ENCODE measurements at regions not wholly inside any gene's neighbourhood (a gene's known extent, or its start where the extent isn't known, plus 50 kb on each side); places are given as distances from the start of the nearest gene placed in this dataset.

DNA sequence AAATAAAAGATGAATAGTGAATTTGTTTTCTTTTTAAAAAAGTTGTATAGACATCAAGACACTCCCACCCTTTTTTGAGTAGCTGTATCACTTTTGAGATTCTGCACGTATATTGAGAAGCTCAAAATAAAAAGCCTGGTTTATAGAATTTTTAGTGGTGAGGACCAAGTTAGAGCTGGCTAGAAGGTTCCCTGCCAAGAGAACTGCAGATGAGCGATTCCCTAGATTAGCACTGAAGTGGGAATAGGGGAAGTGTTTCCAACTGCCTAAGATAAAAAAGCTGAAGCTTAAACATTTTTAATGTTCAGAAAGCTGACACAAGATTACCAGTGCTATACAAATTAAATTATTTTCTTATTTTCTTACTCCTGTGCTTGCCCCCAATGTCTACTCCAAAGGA, 135.7 kb upstream of the TMEM229A start:
- DNase-seq (no peak), ATAC-seq (ENCODE audit: low read depth) (no peak)
- POLR2A ChIA-PET = no interaction called here
- TF ChIP-seq, protein P1, sequence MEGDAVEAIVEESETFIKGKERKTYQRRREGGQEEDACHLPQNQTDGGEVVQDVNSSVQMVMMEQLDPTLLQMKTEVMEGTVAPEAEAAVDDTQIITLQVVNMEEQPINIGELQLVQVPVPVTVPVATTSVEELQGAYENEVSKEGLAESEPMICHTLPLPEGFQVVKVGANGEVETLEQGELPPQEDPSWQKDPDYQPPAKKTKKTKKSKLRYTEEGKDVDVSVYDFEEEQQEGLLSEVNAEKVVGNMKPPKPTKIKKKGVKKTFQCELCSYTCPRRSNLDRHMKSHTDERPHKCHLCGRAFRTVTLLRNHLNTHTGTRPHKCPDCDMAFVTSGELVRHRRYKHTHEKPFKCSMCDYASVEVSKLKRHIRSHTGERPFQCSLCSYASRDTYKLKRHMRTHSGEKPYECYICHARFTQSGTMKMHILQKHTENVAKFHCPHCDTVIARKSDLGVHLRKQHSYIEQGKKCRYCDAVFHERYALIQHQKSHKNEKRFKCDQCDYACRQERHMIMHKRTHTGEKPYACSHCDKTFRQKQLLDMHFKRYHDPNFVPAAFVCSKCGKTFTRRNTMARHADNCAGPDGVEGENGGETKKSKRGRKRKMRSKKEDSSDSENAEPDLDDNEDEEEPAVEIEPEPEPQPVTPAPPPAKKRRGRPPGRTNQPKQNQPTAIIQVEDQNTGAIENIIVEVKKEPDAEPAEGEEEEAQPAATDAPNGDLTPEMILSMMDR (IDR thresholded peaks at IDR 0.05) = no peak
- Mint-ChIP-seq H3K27ac (no peak overlapping the region), H3K4me1 (no peaks in the 10 kb centered on the region), H3K9me3 (peaks cover 10% of the 10 kb centered on the region), H3K36me3 (ENCODE audit: low read depth) (no peaks in the 10 kb centered on the region), H3K4me3 (no peak overlapping the region), H3K27me3 (no peaks in the 10 kb centered on the region)
- intact Hi-C loops (cut with micrococcal nuclease) = no loop called here
- CTCF ChIA-PET = no interaction called here

DNA sequence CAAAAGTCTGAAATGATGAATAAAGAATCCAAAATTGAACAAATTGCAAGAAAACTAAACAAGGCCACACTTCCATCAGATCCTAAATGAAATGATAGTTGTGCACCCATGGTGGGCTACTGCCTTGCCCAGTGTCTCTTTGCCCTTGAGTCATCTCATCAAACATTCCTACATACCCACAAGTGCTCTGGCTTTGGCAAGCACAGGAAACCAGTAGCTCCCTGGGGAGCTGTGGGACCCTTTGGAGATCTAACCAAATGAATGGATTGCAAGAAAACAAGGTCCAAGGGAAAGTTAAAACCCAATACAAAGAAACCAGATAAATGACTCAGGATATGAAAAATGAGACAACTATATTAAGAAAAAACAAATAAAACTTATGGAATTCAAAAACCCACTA, 129.8 kb upstream of the TMEM229A start:
- no peaks in the 10 kb centered on the region for H3K36me3 Mint-ChIP-seq (ENCODE audit: low read depth)
- ATAC-seq (ENCODE audit: low read depth) (no peak), DNase-seq (no peak)
- intact Hi-C loops (cut with micrococcal nuclease) = no loop called here
- POLR2A ChIA-PET = no interaction called here
- H3K27ac Mint-ChIP-seq = no peak overlapping the region
- TF ChIP-seq, protein P1 (IDR thresholded peaks at IDR 0.05) = no peak
- H3K4me3 Mint-ChIP-seq = no peak overlapping the region
- H3K27me3 Mint-ChIP-seq = no peaks in the 10 kb centered on the region
- no peaks in the 10 kb centered on the region for H3K4me1 Mint-ChIP-seq
- CTCF ChIA-PET = no interaction called here
- H3K9me3 Mint-ChIP-seq = peaks cover 4% of the 10 kb centered on the region

DNA sequence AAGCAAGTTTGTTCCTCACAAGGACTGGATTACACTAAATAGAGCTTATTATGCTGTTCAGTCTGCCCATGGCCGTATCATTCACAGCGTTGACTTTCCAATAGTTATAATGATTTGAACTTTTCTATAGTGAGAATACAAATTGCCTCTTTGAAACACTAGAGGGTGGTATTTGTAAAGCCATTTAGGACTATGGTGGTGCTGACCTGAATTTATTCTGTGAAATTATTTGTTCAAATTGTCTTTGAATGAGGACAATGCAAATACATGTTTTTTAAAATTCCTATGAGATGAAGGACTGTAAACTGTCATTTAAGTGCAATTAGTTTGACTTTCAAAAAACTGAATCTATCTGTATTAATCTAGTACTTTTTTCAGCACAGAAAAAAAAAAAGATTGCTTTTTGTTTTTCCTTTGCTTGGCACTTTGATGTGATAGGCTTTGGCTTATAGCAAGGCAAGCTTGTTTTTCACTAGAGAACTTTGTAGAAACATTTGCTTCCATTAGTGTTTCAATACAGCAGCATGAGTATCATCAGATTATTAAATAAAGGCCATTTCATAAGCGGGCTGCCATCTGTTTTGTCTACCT, 122.7 kb upstream of the TMEM229A start:
- H3K9me3 Mint-ChIP-seq = no peaks in the 10 kb centered on the region
- TF ChIP-seq, protein P1 (IDR thresholded peaks at IDR 0.05) = no peak
- no peak overlapping the region for H3K4me3 Mint-ChIP-seq
- no peaks in the 10 kb centered on the region for H3K27me3 Mint-ChIP-seq
- ChIA-PET POLR2A (no interaction called here), CTCF (no interaction called here)
- DNase-seq = no peak
- no peaks in the 10 kb centered on the region for H3K4me1 Mint-ChIP-seq
- no peaks in the 10 kb centered on the region for H3K36me3 Mint-ChIP-seq (ENCODE audit: low read depth)
- no peak for ATAC-seq (ENCODE audit: low read depth)
- no peak overlapping the region for H3K27ac Mint-ChIP-seq
- intact Hi-C loops (cut with micrococcal nuclease) = no loop called here

DNA sequence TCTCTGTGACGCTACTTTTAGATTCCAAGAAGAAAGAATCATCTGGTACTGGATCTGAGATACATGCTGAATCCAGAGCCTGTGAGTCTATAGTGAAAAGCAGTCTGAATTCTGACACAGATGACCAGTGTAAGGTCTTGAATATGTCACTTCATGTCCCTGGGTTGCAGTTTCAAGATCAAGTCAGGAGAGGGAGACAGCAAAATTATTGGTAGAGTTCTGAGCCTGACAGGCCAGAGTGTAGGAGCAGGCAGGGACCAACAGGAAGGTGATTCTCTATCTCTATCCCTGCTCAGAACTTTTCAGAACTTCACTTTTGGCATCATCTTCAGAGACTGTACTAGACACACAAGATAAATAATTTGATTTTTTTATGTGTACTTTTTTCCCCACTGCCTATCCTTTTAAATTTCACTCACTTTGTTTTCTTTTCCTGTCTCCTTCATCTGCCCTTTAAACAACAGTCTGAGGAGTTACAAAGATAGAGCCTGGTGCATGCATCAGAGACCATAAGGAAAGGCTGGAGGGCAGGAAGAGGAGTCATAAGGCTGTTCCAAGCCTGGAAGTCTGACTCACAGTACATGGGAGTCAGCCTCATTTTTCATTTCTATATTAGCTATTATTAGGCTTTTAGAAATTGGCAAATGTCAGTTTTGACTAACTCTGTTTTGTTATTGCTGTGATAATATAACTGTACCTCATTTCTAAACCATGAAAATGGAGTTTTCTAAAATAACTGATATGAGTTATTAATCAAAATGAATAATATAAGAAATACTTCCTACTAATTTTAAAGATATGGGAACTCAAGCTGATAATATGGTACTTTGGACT, 120.2 kb upstream of the TMEM229A start:
- ChIA-PET CTCF (no interaction called here), POLR2A (no interaction called here)
- intact Hi-C loops (cut with micrococcal nuclease) = loop anchor here (5.0 kb wide), 1 partner anchor 704 kb away; no protein-coding TSS in a partner anchor
- Mint-ChIP-seq H3K27me3 (no peaks in the 10 kb centered on the region), H3K9me3 (no peaks in the 10 kb centered on the region), H3K4me3 (no peak overlapping the region), H3K27ac (no peak overlapping the region), H3K36me3 (ENCODE audit: low read depth) (no peaks in the 10 kb centered on the region), H3K4me1 (no peaks in the 10 kb centered on the region)
- no peak for DNase-seq
- no peak for ATAC-seq (ENCODE audit: low read depth)
- TF ChIP-seq, protein P1 (IDR thresholded peaks at IDR 0.05) = no peak

DNA sequence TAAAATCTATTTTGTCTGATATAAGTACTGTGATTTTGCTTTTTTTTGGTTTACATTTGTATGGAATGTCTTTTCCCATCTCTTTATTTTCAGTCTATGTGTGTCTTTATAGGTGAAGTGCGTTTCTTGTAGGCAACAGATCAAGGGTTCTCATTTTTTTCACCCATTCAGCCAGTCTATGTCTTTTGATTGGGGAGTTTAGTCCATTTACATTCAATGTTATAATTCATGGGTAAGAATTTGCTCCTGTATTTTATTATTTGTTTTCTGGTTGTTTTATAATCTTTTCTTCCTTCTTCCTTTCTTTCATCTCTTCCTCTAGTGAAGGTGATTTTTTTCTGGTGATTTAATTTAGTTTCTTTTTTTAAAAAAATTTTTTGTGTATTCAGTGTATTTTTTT, 104.8 kb upstream of the TMEM229A start:
- ATAC-seq (ENCODE audit: low read depth) = no peak
- H3K27me3 Mint-ChIP-seq = no peaks in the 10 kb centered on the region
- POLR2A ChIA-PET = no interaction called here
- intact Hi-C loops (cut with micrococcal nuclease) = no loop called here
- peaks cover 16% of the 10 kb centered on the region for H3K9me3 Mint-ChIP-seq
- no peak overlapping the region for H3K27ac Mint-ChIP-seq
- no peak overlapping the region for H3K4me3 Mint-ChIP-seq
- CTCF ChIA-PET = no interaction called here
- H3K36me3 Mint-ChIP-seq (ENCODE audit: low read depth) = no peaks in the 10 kb centered on the region
- no peaks in the 10 kb centered on the region for H3K4me1 Mint-ChIP-seq
- TF ChIP-seq, protein P1 (IDR thresholded peaks at IDR 0.05) = no peak
- DNase-seq = no peak
